K562 (cell line): ENCODE measurements at regions not wholly inside any gene's neighbourhood (a gene's known extent, or its start where the extent isn't known, plus 50 kb on each side); places are given as distances from the start of the nearest gene placed in this dataset.

Experiments
- BCL6 ChIP-seq: fragments of 250-450 bp; sonication (Bioruptor Pico); IDR thresholded peaks from 2 replicates; pipeline ENCODE4 v1.4.0; 2020
- HDAC6 ChIP-seq: IDR thresholded peaks from 2 replicates; pipeline ENCODE4 v1.6.1; 2012; ENCODE audit warnings: low read depth, mild to moderate bottlenecking, control low read depth, inconsistent platforms, low read length, moderate library complexity
- HEY1 ChIP-seq: fragments of 250-450 bp; sonication (Bioruptor Pico); IDR thresholded peaks from 2 replicates; pipeline ENCODE4 v1.5.0; 2020; ENCODE audit warnings: mild to moderate bottlenecking, moderate library complexity, borderline replicate concordance
- HLTF ChIP-seq: fragments of 450-650 bp; IDR thresholded peaks from 2 replicates; pipeline ENCODE4 v1.6.1; 2016
- KLF16 ChIP-seq: IDR thresholded peaks from 2 replicates; pipeline ENCODE4 v1.6.1; 2016; ENCODE audit warnings: antibody characterized with exemption
- MTA2 ChIP-seq: fragments of 450-650 bp; IDR thresholded peaks from 2 replicates; pipeline ENCODE4 v1.6.1; 2016; ENCODE audit warnings: low read depth
- SMARCB1 ChIP-seq: IDR thresholded peaks from 2 replicates; pipeline ENCODE4 v1.6.1; 2011; ENCODE audit warnings: improper control_type of control experiment, low read depth; ENCODE audit not compliant: insufficient read length
- SRSF1 ChIP-seq: fragments of 200-400 bp; formaldehyde crosslinking; IDR thresholded peaks from 2 replicates; pipeline ENCODE4 v1.6.1; 2017; ENCODE audit warnings: mild to moderate bottlenecking, low read depth, low read length, moderate library complexity
- STAG1 ChIP-seq: sonication (generic); formaldehyde crosslinking; IDR thresholded peaks from 2 replicates; pipeline ENCODE4 v1.5.0; 2020; ENCODE audit warnings: missing genetic modification reagents, borderline replicate concordance
- ZFX ChIP-seq: sonication (generic); formaldehyde crosslinking; IDR thresholded peaks from 2 replicates; pipeline ENCODE4 v1.8.0; 2022; ENCODE audit warnings: mild to moderate bottlenecking, missing genetic modification reagents, moderate library complexity
- ZNF134 ChIP-seq: fragments of 250-450 bp; sonication (Bioruptor Pico); conservative IDR thresholded peaks from 2 replicates; pipeline ENCODE4 v1.4.0; 2020
- ZNF175 ChIP-seq: fragments of 200-800 bp; sonication (Bioruptor generic); IDR thresholded peaks from 2 replicates; pipeline ENCODE4 v1.6.1; 2016; ENCODE audit warnings: low read depth, mild to moderate bottlenecking, missing genetic modification characterization, missing compliant biosample characterization
- ZNF184 ChIP-seq: sonication (generic); formaldehyde crosslinking; IDR thresholded peaks from 2 replicates; pipeline ENCODE4 v1.5.0; 2020; ENCODE audit warnings: missing genetic modification reagents
- ZNF696 ChIP-seq: fragments of 250-450 bp; sonication (Bioruptor Pico); conservative IDR thresholded peaks from 2 replicates; pipeline ENCODE4 v1.4.0; 2020; ENCODE audit warnings: mild to moderate bottlenecking, moderate library complexity
- ZSCAN32 ChIP-seq: fragments of 450-650 bp; formaldehyde crosslinking; IDR thresholded peaks from 2 replicates; pipeline ENCODE4 v1.4.0; 2020; ENCODE audit warnings: mild to moderate bottlenecking, moderate library complexity
- TF ChIP-seq, protein P1 (sequence below), 2 experiments: fragments of 450-650 bp in 1 of 2; sonication (generic) in 1 of 2; formaldehyde crosslinking in 1 of 2; IDR thresholded peaks; 2 replicates each; pipeline versions ENCODE4 v1.7.1 to v1.9.0; 2016 to 2022; ENCODE audit warnings: inconsistent platforms in 1 of 2, mild to moderate bottlenecking in 1 of 2, missing genetic modification reagents in 1 of 2
- TF ChIP-seq, protein P2 (sequence below), 2 experiments: fragments of 200-800 bp in 1 of 2; sonication (Bioruptor generic) in 1 of 2; sonication (generic) in 1 of 2; formaldehyde crosslinking in 1 of 2; IDR thresholded peaks in 1 of 2; conservative IDR thresholded peaks in 1 of 2; 2 replicates each; pipeline versions ENCODE4 v1.5.0 to v1.6.1; 2016 to 2020; ENCODE audit warnings: missing compliant biosample characterization in 1 of 2, missing genetic modification characterization in 1 of 2, missing genetic modification reagents in 1 of 2
- TF ChIP-seq, protein P3 (sequence below): fragments of 250-450 bp; sonication (Bioruptor Pico); IDR thresholded peaks from 2 replicates; pipeline ENCODE4 v1.8.0; 2021; ENCODE audit warnings: moderate library complexity, mild to moderate bottlenecking, inconsistent platforms
- TF ChIP-seq, protein P4 (sequence below): fragments of 250-450 bp; sonication (Bioruptor Pico); IDR thresholded peaks from 2 replicates; pipeline ENCODE4 v1.5.0; 2021

DNA sequence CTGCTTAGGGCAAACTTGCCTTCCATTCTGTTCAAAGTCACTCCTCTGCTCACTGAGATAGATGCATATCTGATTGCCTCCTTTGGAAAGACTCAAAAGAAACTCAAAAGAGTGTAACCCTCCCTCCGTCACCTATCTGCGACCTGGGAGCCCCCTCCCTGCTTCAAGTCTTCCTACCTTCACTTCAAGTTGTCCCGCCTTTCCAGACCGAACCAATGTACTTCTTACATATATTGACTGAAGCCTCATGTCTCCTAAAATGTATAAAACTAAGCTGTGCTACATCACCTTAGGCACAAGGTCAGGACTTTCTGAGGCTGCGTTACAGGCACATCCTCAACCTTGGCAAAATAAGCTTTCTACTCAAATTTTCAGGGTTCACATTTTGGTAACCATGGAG is 77.4 kb upstream of the C1GALT1 start (continued):
- no peak for TF ChIP-seq SRSF1
- TF ChIP-seq SMARCB1: no peak
- TF ChIP-seq HLTF: no peak
- TF ChIP-seq ZNF175 (CRISPR knock-in tag): no peak
- no peak for TF ChIP-seq ZNF134
- TF ChIP-seq BCL6: no peak
- no peak for TF ChIP-seq HEY1 (CRISPR knock-in tag)
- TF ChIP-seq, protein P1, sequence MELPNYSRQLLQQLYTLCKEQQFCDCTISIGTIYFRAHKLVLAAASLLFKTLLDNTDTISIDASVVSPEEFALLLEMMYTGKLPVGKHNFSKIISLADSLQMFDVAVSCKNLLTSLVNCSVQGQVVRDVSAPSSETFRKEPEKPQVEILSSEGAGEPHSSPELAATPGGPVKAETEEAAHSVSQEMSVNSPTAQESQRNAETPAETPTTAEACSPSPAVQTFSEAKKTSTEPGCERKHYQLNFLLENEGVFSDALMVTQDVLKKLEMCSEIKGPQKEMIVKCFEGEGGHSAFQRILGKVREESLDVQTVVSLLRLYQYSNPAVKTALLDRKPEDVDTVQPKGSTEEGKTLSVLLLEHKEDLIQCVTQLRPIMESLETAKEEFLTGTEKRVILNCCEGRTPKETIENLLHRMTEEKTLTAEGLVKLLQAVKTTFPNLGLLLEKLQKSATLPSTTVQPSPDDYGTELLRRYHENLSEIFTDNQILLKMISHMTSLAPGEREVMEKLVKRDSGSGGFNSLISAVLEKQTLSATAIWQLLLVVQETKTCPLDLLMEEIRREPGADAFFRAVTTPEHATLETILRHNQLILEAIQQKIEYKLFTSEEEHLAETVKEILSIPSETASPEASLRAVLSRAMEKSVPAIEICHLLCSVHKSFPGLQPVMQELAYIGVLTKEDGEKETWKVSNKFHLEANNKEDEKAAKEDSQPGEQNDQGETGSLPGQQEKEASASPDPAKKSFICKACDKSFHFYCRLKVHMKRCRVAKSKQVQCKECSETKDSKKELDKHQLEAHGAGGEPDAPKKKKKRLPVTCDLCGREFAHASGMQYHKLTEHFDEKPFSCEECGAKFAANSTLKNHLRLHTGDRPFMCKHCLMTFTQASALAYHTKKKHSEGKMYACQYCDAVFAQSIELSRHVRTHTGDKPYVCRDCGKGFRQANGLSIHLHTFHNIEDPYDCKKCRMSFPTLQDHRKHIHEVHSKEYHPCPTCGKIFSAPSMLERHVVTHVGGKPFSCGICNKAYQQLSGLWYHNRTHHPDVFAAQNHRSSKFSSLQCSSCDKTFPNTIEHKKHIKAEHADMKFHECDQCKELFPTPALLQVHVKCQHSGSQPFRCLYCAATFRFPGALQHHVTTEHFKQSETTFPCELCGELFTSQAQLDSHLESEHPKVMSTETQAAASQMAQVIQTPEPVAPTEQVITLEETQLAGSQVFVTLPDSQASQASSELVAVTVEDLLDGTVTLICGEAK (IDR thresholded peaks at IDR 0.05): no peak
- TF ChIP-seq, protein P1 (CRISPR knock-in tag; IDR thresholded peaks at IDR 0.05): no peak
- no peak for TF ChIP-seq STAG1
- no peak for TF ChIP-seq ZNF696
- TF ChIP-seq, protein P2, sequence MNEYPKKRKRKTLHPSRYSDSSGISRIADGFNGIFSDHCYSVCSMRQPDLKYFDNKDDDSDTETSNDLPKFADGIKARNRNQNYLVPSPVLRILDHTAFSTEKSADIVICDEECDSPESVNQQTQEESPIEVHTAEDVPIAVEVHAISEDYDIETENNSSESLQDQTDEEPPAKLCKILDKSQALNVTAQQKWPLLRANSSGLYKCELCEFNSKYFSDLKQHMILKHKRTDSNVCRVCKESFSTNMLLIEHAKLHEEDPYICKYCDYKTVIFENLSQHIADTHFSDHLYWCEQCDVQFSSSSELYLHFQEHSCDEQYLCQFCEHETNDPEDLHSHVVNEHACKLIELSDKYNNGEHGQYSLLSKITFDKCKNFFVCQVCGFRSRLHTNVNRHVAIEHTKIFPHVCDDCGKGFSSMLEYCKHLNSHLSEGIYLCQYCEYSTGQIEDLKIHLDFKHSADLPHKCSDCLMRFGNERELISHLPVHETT (CRISPR knock-in tag; conservative IDR thresholded peaks at IDR 0.05 in 1 of 2, IDR thresholded peaks at IDR 0.05 in 1 of 2): no peak
- no peak for TF ChIP-seq ZFX
- TF ChIP-seq, protein P3, sequence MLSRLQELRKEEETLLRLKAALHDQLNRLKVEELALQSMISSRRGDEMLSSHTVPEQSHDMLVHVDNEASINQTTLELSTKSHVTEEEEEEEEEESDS (CRISPR knock-in tag): no peak
- TF ChIP-seq, protein P4, sequence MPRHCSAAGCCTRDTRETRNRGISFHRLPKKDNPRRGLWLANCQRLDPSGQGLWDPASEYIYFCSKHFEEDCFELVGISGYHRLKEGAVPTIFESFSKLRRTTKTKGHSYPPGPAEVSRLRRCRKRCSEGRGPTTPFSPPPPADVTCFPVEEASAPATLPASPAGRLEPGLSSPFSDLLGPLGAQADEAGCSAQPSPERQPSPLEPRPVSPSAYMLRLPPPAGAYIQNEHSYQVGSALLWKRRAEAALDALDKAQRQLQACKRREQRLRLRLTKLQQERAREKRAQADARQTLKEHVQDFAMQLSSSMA (CRISPR knock-in tag): no peak
- no peak for TF ChIP-seq ZSCAN32 (CRISPR knock-in tag)
- no peak for TF ChIP-seq ZNF184 (CRISPR knock-in tag)
- no peak for TF ChIP-seq KLF16
- TF ChIP-seq HDAC6: no peak
- TF ChIP-seq MTA2: no peak
